Hematopoietic multipotent progenitor cell treated with erythropoietin and hydrocortisone succinate and interleukin-3 and kit ligand, for 17 days (in vitro differentiated cells): ENCODE measurements at regions not wholly inside any gene's neighbourhood (a gene's known extent, or its start where the extent isn't known, plus 50 kb on each side); places are given as distances from the start of the nearest gene placed in this dataset.
"Not testable (repeated sequence)": the region's sequence is repeated elsewhere in the genome, so short reads cannot be mapped to it uniquely, and the experiment has no call there.

Source experiments
- DNase-seq: peaks from one replicate; pipeline ENCODE4 v3.0.0-alpha.2; 2015; ENCODE audit warnings: low spot score

DNA sequence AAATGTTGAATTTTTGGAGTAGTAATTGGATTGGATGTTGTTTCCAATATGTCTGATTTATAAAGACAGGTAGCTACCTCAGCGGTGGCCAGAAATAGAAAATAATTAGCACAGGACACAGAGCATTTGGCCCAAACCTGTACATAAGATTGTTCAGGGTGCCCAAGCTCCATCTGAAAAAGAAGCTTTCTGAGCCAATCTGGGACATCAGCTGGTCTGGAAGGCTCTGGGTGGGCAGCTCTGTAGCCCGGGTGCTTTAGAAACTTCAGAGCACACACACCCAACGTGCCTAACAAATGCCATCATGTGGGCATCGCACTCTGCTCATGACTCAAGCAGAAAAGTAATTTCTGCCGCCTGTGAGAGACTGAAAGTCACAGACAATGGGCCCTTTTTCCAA lies 460.7 kb downstream of the ICE1 start:
- DNase-seq: no peak

- DNase-seq: peak; percentile 21
Observed at GRCh38 chr5:5882706-5883105, 460.2 kb downstream of the ICE1 start.

- no peak for DNase-seq
Observed at GRCh38 chr5:5881294-5881693, 458.8 kb downstream of the ICE1 start.

DNA sequence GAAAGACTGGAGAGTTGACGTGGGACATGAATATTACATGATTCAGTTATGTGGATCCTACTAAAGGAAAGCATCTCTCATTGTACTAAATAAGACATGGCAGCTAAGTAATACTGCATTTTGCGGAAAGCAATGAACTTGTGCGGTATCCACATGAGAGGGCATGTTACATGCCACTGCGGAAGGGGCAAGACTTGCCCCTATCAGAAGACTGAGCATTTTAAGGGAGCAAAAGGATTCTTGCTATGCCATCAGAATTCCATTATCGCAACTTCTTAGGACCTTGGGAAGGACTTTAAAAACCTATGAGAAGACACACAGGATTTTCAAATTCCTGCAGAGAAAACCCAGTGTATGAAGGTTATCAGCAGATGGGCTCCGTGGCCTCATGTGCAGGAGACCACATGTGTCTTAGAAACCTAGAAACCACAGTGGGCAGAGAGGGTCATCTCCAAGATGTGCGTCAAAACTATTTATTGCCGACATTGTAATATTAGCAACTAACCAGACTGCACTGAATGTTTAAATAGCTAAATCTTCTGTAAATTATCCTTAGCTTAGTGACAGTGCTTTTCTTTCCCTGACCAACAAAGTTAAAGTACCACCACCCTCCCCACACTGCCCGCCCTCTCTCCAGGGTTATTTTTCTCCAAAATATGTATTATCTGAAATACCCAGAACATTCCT lies 457.7 kb downstream of the ICE1 start:
- DNase-seq: no peak

DNA sequence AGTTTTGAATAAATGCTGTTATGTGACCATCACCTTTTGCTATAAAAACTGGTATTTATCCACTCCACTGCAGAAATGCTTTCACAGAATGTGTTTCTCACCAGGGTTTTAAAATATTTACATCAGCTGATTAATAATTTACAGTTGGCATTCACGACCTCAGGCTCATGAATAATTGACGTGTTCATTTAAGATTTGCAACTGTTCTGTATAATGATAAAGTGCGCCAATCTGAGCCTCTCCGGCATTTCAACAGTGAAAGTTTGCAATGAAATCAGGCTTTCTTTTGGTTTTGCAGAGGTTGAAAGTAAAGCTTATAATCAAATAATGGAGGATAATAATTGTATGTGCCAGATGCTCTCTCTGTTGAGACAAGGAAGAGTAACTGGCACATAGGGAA lies 434.9 kb downstream of the ICE1 start:
- DNase-seq: no peak

DNA sequence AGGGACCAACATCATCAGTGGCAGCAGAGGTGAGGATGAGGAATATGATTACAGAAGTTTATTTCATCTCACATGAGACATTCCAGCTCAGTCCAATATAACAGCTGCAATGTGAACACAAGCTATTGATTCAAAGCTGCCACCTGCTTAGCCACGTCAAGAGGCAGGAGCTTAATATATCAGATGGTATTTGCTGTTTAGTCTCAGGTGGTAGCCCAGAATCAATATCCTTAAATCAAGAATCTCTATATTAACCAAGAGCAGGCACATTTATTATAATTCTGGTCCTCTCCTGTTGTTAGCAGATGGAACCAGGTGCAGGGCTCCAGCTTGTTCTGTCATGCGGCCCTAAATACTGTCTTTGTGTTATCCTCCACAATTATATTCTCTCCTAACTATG lies 431.6 kb downstream of the ICE1 start:
- DNase-seq: no peak

DNA sequence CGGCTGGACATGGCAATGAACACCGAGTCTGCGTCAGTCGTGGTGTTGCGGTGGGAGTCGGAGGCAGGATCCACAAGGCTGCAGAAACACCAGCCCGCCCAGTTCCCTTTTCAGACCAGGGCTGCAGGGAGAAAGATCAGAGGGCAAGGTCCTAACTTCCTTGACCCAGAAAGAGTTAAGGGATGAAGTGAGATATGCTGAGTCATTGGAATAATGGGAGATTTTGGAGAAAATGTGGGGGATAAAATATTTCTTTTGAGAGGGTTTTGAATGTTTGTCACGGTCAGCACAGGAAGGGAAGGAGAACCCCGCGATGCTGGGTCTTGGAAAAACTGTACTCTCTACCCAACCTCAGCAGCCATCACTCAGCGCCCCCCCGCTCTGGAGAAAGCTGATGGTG lies 416.0 kb downstream of the ICE1 start:
- DNase-seq: no peak

GRCh38 chr5:5831622-5832021 lies 409.1 kb downstream of the ICE1 start:
- not testable (repeated sequence) for DNase-seq

DNA sequence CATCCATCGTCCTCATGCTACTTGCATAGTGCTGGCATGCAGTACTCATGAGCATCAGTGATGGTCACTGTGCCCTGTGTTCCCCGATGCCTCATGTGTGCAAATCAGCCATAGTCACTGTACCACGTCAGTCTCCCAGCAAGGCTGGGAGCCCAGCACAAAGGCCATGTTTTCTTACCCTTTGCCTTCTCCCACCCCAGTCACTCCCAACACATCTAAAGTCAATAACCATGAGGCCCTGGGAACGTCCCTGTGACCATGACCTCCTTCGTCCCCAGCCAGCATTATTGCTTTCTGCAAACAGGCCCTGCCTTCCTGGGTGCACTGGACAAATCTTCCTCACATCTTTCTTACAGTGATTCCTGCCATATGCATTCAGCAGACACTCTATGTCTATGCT lies 406.1 kb downstream of the ICE1 start:
- no peak for DNase-seq

DNA sequence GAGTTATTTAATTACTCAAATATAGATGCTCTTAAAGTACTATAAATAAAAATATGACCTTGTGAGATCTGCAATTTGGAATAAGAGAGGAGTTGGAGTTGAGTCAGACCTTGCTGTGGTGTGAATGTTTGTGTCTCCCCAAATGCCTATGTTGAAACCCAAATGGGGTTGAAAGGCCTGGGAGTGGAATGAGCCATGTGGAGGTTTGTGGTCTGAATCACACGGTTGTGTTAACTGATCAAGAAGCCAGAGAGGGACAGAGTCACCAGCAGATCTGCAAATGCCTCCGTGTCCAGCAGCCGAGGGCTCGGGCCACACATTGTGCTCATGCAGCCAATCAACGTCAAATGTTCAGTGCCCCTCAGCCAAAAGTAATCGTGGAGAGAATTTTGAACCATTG lies 404.4 kb downstream of the ICE1 start:
- no peak for DNase-seq

DNA sequence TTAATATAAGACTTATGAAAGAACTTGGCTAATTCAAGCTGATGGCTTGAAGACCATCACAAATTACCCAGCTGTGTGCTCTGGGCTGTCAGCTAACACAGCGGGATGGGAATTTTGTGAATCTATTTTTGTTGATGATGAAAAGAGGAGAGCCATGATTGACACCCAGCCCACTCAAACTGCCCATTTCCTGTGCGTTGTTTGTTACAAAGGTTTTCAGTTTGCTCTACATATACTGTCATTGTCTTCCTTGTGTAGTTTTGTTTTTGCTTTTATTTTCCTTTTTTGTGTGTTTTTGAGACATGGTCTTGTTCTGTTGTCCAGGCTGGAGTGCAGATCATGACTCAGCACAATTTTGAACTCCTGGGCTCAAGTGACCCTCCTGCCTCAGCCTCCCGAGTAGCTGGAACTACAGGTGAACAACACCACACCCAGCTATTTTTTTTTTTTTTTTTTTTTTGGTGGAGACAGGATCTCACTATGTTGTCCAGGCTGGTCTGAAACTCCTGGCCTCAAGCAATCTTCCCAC lies 400.3 kb downstream of the ICE1 start:
- no peak for DNase-seq

GRCh38 chr5:5816960-5817359 lies 394.5 kb downstream of the ICE1 start:
- no peak for DNase-seq

DNA sequence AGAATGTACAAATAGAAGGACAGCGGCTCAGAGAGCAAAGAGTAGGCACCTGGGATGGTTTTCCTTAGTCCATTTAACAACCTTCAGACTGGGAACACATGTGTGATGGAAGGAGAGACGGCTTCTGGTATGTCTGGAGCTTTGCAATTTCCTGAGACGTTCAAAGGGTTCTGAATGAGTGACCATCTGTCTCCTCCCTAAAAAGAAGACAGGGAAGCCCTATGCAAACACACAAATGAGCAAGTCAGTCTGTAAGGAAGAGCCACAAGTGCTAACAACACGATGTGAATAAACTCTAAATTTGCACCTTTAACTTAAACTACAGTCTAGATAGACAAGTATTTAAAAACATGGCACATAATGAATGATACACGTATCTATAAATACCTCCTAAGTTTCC lies 391.0 kb downstream of the ICE1 start:
- DNase-seq: no peak

GRCh38 chr5:5810461-5810860 lies 388.0 kb downstream of the ICE1 start:
- DNase-seq: no peak

DNA sequence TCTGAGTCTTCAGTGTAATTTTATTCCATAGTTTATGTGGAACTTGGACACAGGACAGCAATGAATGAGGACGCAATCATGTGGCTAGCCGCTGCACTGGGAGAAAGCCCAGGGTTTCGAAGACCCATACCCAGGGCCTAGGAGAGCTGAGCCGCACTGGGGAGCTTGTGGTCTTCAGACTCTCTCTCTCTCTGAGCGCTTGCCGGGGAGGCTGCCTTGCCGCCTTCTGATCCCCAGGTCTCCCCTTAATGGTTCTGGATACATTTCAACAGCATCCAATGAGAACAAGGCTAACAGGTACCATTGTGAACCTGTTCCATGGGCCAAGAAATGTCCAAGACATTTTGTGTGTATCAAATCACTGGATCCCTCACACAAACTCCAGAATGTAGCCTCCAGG lies 383.4 kb downstream of the ICE1 start:
- DNase-seq: no peak

GRCh38 chr5:5804478-5805233 lies 382.2 kb downstream of the ICE1 start:
- DNase-seq: no peak

DNA sequence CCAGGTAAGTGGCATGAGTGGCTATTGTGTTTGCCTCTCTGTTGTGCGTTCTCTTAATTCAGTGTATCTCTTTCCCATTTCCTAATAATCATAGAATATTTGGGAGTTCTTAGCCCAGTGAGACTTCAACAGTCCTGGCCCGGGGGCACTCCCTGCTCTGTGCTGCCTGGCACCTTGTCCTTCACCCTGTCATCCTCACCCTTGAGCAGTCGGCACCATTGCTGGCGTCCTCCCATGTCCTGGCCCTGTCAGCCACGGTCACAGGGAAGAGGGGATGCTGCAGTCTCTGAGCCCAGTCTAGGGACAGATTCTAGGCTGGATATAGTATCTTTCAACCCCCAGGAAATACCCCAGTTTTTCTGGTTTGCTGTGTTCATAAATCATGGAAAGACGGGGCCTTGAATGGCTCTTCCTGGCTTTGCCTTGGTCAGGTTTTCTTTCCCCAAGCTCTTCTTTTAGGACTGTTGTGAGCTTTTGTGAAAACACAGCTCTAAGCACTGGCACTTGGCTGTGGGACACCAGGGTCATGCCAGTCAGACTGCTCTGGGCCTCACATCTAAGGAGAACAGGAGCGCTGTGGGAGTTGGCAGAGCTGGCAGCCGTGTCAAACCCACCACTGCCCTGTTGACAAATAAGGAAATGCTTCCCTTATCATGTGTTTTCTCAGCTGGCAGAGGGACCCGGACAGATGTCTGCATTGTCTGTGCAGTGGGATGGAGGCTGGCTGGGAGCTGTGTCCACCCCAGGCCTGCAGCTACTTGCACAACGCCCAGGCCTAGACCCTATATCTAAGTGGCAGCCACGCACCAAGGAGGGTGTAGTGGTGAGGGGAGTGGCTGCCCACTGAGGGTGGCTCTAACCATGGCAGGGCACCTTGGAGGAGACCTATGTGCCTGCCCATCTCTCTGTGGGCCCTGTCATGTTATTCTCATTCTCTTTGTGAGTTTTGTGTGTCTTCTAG lies 378.6 kb downstream of the ICE1 start:
- no peak for DNase-seq

- no peak for DNase-seq
Observed at GRCh38 chr5:5799826-5800225, 377.3 kb downstream of the ICE1 start.

GRCh38 chr5:5799229-5799628 lies 376.8 kb downstream of the ICE1 start:
- no peak for DNase-seq

GRCh38 chr5:5798462-5798861 lies 376.0 kb downstream of the ICE1 start:
- no peak for DNase-seq

DNA sequence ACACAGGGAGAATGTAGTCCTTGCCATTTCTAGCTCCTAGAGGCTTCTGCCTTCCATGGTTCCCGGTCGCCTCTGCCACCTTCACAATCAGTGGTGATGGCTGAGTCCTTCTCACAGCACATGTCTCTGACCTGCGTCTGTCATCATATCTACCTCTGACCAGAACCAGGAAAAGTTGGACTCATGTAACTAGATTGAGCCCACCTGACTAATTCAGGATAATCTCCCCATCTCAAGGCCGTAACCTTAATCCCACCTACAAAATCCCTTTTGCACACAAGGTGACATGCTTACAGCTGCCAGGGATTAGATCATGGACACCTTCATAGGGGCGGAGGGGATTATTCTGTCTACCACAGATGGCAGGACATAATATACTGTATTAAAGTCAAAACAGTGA lies 375.6 kb downstream of the ICE1 start:
- no peak for DNase-seq

DNA sequence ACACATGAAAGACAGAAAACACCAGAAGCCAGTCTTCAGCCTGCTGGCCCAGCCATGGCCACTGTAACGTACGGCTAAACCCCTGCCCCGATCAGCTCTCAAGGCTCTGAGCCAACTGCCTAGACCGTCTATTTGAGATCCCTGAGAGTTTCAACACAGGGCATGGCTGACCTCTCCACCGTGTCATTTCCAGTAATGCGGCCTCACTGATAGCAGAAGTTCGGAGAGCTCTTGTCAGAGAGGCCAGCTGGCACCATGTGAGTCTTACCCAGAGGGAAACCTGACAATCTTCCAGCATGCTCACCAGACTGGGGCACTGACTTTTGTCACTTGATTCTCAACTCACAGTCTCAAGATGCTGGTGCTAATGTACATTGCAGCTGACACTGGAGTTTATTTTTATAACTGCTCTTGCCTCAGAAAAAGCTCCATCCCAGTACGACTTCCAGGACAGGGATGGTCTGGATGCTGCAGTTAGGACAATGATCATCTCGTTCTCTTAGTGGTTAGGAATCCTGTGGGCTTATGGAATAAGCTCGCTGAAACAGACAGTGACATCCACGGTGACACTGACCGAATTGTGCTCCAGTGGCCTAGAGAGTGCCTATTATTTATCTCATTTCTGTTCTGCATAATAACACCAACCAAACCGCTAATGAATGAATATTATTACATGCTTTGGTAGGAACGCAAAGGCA lies 372.7 kb downstream of the ICE1 start:
- no peak for DNase-seq
